Upper lobe of right lung (tissue), 1 donor: ENCODE measurements at regions not wholly inside any gene's neighbourhood (a gene's known extent, or its start where the extent isn't known, plus 50 kb on each side); places are given as distances from the start of the nearest gene placed in this dataset.

Experiments used
- ATAC-seq: fragments of 200-7000 bp; cut with Tn5 transposase; one replicate; pipeline ENCODE4 v1.9.1; 2020; ENCODE audit warnings: mild to moderate bottlenecking, moderate library complexity
- DNase-seq: peaks from one replicate; pipeline ENCODE4 v3.0.0-alpha.2; 2020
- H3K27ac ChIP-seq: fragments of 200-600 bp; one replicate; pipeline ENCODE4 v1.8.0; 2022
- H3K27me3 ChIP-seq: fragments of 200-600 bp; one replicate; pipeline ENCODE4 v1.8.0; 2022; ENCODE audit warnings: mild to moderate bottlenecking
- H3K36me3 ChIP-seq: fragments of 200-600 bp; one replicate; pipeline ENCODE4 v1.8.0; 2022
- H3K4me1 ChIP-seq: fragments of 200-600 bp; one replicate; pipeline ENCODE4 v1.8.0; 2022
- H3K4me3 ChIP-seq: fragments of 200-600 bp; one replicate; pipeline ENCODE4 v1.8.0; 2022; ENCODE audit warnings: mild to moderate bottlenecking
- H3K9me3 ChIP-seq: fragments of 200-600 bp; one replicate; pipeline ENCODE4 v1.8.0; 2022
- CTCF ChIP-seq: fragments of 200-600 bp; IDR thresholded peaks from one replicate; pipeline ENCODE4 v1.8.0; 2022; ENCODE audit warnings: antibody characterized with exemption
- intact Hi-C: fragments of 100-400 bp; cut with DNase I; formaldehyde crosslinking; loops from one replicate; pipeline ENCODE4 v1.11.0; 2022
- donor health status: DM: no; HTN: yes; CAD: no; lungs with severe emphysema.

- H3K27me3 ChIP-seq, result no peaks in the 10 kb centered on the region
- ATAC-seq (no peak), DNase-seq (no peak)
- TF ChIP-seq CTCF, result peak; percentile 9
- no peaks in the 10 kb centered on the region for H3K9me3 ChIP-seq
- no peaks in the 10 kb centered on the region for H3K36me3 ChIP-seq
- intact Hi-C loops, result no loop called here
- H3K4me1 ChIP-seq, result no peaks in the 10 kb centered on the region
- no peak overlapping the region for H3K27ac ChIP-seq
- H3K4me3 ChIP-seq, result no peak overlapping the region
Observed at GRCh38 chr10:44733501-44734488, 177.3 kb upstream of the TMEM72 start.

- H3K27me3 ChIP-seq, result no peaks in the 10 kb centered on the region
- no peak for TF ChIP-seq CTCF
- DNase-seq (no peak), ATAC-seq (no peak)
- no peak overlapping the region for H3K27ac ChIP-seq
- H3K36me3 ChIP-seq, result no peaks in the 10 kb centered on the region
- H3K9me3 ChIP-seq, result no peaks in the 10 kb centered on the region
- intact Hi-C loops, result no loop called here
- no peaks in the 10 kb centered on the region for H3K4me1 ChIP-seq
- H3K4me3 ChIP-seq, result no peak overlapping the region
Observed at GRCh38 chr10:44742248-44742647, 168.9 kb upstream of the TMEM72 start.

- no peak for TF ChIP-seq CTCF
- intact Hi-C loops, result no loop called here
- H3K4me1 ChIP-seq, result no peaks in the 10 kb centered on the region
- H3K36me3 ChIP-seq, result no peaks in the 10 kb centered on the region
- DNase-seq (no peak), ATAC-seq (no peak)
- H3K9me3 ChIP-seq, result no peaks in the 10 kb centered on the region
- H3K27ac ChIP-seq, result no peak overlapping the region
- H3K27me3 ChIP-seq, result no peaks in the 10 kb centered on the region
- H3K4me3 ChIP-seq, result no peak overlapping the region
Observed at GRCh38 chr10:44743535-44743934, 167.6 kb upstream of the TMEM72 start.

GRCh38 chr10:44745920-44746319 is 165.2 kb upstream of the TMEM72 start:
- Histone ChIP-seq H3K36me3 (no peaks in the 10 kb centered on the region), H3K4me3 (no peak overlapping the region), H3K9me3 (no peaks in the 10 kb centered on the region), H3K4me1 (no peaks in the 10 kb centered on the region), H3K27me3 (no peaks in the 10 kb centered on the region), H3K27ac (no peak overlapping the region)
- ATAC-seq, result no peak
- no peak for DNase-seq
- intact Hi-C loops, result no loop called here
- TF ChIP-seq CTCF, result no peak

GRCh38 chr10:44747593-44748172 is 163.5 kb upstream of the TMEM72 start:
- H3K9me3 ChIP-seq, result no peaks in the 10 kb centered on the region
- no peak for TF ChIP-seq CTCF
- H3K4me1 ChIP-seq, result no peaks in the 10 kb centered on the region
- H3K27ac ChIP-seq, result no peak overlapping the region
- intact Hi-C loops, result no loop called here
- no peak for ATAC-seq
- no peaks in the 10 kb centered on the region for H3K27me3 ChIP-seq
- H3K36me3 ChIP-seq, result no peaks in the 10 kb centered on the region
- no peak overlapping the region for H3K4me3 ChIP-seq
- DNase-seq, result no peak
